NK-92 treated with Interleukin-12 subunit alpha and Interleukin-12 subunit beta, amount 100 ng/mL, for 24 hours (cell line): ENCODE measurements at regions not wholly inside any gene's neighbourhood (a gene's known extent, or its start where the extent isn't known, plus 50 kb on each side); places are given as distances from the start of the nearest gene placed in this dataset.

Experiments used
- DNase-seq: peaks from one replicate; lab custom pipeline; 2025; lab: John Stamatoyannopoulos, UW

DNA sequence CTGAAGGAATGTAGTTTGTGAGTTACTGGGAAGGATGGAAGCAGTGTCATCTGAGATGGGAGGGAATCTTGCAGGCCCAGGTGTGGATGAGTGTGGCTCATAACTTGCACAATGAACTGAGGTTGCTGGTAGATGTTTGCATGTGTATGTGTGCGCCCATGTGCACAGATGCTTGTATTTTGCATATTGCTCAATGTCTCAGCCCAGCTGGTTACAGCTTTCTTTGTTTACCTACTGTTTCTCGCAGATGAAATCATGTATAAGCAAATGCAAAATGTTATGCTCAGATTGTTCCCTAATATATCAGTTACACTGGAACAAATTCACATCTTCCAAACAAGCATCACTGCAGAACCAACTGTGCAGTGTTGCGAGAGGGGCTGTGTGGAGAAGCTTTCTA, 452.2 kb upstream of the EEF2KMT start:
- no peak for DNase-seq

DNA sequence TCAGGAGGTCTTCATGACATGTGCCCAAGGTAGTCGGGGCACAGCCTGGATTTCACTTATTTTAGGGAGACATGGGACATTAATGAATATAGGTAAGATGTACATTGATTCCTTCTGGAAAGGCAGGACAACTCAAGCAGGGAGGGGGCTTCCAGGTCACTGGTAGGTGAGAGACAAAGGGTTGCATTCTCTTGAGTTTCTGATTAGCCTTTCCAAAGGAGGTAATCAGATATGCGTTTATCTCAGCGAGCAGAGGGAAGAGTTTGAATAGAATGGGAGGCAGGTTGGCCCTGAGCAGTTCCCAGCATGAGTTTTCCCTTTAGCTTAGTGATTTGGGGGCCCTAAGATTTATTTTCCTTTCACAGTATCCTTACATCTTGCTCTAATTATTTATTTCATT, 443.8 kb upstream of the EEF2KMT start:
- DNase-seq = no peak

DNA sequence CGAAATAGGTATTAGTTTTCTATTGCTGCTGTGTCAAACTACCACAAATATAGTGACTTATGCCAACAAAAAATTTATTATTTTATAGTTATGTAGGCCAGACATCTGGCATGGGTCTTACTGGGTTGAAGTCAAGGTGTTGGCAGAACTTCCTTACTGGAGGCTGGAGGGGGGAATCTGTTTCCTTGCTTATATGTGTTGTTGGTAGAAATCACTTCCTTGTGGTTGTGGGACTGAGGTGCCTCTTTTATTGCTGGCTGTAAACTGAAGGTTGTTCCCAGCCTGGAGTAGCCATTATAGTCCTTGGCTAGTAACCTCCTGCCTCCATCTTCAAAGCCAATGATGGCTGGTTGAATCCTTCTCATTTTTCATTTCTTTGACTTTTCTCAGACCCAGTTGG, 439.8 kb upstream of the EEF2KMT start:
- DNase-seq = no peak

DNA sequence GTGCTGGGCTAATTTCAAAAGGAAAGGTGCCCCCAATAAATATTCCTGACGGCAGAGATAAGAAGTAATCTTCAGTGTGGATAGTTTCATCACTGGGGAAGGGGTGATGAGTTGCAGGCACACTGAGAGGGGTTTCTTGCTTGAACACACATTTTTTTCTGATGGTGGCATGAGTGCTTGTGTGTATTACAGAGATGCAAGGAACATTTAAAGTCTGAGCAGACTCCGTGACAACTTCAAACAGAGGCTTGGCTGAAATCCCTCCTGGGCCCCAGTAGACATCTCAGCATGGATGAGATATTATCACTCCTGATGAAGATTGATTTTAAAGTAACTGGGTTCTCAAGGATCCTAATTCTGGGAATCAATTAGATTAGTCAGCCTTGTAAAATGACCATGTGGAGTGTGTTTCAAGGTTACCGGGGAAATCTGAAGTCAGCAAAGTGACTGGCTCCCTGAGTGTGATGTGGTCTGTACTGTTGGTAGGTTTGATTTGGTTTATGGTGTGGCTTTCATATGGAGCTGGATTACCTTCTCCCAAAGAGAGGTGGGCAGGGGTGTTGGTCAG, 435.8 kb upstream of the EEF2KMT start:
- no peak for DNase-seq

DNA sequence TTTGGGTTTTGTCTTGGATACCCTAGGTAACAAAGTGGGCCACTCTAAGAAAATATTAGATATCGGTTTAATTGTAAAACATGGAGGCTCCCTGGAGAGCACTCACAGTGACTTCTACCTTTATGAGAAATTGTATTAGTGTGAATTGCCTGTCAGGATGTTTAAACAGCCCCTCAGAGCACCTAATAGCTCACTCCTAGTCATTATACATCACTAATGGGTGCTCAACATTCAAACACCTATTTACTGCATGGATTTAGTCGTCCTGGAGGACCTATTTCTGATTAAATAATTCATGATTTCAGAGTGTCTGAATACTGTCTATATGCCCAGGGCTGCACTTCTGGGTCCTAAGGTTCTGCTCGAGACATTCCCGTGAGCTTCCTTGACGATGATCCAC, 430.2 kb upstream of the EEF2KMT start:
- no peak for DNase-seq

DNA sequence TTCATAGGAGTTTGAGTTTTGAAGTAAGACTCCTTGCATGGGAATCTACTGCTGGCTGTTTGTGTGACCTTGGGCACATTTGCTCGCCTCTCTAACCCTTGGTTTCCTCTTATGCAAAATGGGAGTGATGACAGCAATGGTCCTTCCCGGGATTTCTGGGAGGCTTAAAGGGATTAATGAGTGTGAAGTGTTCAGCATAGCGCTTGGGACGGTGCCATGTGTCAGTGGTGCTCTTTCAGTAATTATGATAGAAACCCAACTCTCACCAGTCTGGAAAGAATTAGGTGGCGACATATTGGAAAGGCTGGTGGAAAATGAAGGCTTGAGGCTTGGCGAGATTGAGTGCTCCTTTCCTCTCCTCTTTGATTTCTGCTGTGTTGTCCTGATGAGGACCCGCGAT, 429.2 kb upstream of the EEF2KMT start:
- no peak for DNase-seq

DNA sequence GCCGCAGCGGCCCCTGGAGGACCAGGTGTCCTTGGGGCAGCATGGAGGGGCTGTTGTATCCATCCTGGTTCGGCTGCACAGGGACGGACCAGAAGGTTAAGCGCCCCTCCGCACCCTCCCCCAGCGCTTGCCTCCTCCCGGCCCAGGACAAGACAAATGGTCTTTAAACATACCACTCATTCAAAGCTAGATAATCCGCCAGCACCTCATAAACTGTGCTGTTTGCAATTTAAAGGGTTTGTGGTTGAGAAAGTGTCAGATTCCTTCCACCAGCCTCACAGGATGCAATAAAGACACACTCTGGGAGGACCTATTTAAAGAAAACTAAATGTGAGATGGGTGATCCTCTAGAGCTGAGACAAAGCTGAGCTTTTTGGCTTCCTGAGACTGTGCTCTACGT, 426.2 kb upstream of the EEF2KMT start:
- no peak for DNase-seq

DNA sequence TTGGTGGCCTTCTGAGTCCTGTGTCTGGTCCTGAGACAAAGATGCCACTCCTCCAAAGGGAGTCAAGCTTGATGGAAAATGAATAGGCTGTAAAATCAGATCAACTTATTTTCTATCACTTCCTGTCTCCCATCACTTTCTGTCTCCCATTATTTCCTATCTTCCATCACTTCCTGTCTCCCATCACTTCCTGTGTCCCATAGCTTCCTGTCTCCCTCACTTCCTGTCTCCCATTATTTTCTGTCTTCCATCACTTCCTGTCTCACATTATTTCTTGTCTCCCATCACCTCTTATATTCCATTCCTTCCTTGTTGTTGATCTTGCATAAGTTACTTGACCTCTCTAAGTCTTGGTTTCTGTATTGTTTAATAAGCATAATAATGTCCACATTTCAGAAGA, 418.5 kb upstream of the EEF2KMT start:
- DNase-seq = no peak

DNA sequence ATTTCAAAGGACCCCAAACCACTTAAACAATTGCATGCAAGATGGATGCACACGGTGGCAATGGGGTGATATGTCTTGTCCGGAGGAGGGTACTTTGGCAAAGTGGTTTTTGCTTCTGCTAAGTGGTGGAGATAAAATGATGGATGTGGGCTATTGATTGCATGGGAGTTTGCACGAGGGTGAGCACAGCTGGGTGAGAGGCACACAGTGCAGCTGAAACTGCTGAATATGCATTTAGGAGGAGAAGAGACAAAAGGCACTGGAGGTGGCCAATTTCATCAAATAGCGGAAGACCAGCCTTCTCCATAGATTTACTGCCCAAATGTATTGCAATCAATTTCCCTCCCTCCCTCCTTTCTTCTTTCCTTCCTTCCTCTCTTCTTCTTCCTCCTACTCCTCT, 414.4 kb upstream of the EEF2KMT start:
- no peak for DNase-seq

DNA sequence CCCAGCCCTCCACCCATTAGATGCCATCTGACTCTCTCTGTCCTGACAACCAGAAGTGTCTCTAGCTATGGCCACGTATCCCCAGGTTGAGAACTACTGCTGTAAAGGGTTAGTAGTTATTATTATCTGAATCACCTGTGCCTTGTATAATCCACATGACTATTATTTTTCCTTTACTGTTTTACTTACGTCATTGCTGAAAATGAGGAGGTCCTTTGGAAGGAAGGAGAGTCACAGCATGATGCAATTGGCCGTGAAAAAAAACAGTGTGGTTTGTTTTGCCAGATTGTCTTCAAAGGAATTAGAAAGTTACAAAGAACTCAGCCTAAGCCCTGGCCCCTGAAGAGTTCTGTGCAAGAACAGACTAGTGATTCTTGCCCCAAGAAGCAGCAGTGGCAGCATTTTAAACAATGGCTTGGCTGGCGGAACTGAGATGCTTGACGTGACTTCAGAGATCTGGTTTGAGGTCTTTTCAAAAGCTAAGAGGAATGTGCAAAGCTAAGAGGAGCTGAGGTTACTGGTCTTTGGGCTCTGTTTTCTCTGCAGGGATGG, 413.3 kb upstream of the EEF2KMT start:
- DNase-seq = no peak

DNA sequence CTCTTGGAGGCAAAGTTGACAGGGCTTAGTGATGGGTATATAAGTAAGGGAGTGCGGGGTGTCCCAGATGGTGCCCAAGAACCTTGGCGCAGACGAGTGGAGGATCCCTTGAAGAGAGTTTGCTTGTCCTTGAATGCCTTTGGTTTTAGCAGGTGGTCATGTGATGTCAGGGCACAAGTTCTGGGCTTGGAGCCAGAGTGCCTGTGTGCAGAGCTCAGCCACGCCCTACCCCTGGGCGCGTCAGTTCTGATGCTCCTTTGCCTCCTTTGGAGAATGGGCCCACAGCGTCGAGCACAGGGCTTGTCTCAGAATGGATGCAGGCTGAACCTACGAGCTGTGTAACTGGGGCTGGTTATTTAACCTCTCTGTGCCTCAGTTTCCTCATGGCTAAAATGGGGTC, 412.2 kb upstream of the EEF2KMT start:
- no peak for DNase-seq

DNA sequence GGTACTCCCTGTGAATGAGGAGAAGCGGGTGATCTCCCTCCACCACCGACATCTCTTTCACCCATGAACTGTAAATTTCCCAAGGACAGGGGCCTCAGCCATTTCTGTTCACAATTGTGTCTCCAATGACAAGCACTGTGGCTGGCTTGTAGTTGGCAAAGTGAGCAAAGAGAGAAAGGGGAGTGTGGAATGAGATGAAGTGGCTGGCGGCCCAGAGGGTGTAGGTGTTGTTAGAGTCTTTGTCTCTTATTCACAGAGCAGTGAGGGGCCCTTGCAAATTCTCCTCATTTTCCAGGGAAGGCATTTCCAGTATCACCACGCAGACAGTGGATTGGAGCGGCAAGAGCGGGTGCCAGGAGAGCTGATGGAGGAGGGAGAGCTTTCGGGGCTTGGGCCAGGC, 411.7 kb upstream of the EEF2KMT start:
- no peak for DNase-seq

DNA sequence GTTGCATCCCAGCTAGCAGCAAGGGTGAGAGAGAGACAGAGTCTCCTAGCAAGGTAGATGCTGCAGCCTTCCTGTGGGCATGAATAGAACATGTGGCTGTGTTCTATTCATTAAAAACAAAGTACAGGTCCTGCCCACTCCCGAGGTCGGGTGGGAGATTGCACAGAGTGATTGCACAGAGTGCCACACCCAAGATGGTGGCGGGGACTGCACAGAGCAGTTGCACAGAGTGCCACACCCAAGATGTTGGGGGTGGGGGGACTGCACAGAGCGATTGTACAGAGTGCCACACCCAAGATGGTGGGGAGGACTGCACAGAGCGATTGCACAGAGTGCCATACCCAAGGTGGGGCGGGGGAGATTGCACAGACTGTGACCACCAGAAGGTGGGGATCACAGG, 410.8 kb upstream of the EEF2KMT start:
- no peak for DNase-seq

DNA sequence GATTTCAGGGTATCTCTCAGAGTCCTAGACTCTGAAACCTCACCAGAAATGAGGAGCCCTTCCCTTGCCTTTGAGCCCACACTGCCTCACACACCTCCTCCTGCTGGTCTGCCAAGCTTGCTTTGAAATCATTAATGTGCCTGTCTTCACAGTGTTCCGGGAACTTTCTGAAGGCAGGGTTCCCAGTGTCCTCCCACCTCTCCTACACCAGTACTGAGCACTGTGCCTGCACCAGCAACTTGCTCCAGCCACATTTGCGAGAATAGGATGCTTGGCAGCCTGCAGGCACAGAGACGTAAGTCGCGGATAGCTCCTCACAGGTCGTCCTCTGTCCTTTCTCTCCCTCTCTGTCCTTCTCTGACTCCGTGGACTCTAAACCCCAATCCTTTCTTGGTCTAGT, 408.4 kb upstream of the EEF2KMT start:
- no peak for DNase-seq

DNA sequence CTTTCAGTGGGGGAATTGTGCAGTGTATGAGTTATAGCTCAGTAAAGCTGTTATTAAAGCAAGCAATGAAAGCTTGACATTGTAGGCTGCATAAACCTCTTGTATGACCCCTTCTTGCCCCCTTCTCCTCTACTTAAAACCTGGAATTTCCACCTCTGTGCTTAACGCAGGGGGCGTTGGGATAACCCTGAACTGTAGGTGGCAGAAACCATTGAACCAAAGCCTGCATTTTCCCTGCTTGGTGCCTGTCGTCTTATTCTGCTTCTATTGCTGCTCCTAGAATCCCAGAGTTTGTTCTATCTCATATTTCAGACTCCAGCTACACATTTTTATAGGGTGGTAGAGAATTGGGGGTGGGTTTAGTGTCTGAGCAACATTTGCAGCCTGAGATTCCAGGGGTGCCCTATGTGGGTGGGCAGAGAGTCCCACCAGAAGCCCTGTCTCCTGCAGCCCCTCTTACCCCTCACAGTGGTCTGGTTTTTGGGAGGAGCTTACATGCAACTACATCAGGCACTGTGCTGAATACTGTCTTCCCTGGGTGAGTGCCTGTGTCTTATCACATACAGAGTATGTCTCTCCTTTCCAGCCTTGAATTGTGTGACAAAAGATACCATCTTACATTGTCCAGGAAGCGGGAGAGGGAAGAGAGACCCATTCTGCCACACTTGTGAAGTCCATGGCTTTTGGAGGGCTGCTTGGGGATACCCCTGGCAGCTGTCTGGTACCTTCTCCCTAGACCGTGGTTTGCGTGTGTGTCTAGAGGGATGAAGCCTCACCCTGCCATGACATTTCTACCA, 407.7 kb upstream of the EEF2KMT start:
- DNase-seq = no peak

DNA sequence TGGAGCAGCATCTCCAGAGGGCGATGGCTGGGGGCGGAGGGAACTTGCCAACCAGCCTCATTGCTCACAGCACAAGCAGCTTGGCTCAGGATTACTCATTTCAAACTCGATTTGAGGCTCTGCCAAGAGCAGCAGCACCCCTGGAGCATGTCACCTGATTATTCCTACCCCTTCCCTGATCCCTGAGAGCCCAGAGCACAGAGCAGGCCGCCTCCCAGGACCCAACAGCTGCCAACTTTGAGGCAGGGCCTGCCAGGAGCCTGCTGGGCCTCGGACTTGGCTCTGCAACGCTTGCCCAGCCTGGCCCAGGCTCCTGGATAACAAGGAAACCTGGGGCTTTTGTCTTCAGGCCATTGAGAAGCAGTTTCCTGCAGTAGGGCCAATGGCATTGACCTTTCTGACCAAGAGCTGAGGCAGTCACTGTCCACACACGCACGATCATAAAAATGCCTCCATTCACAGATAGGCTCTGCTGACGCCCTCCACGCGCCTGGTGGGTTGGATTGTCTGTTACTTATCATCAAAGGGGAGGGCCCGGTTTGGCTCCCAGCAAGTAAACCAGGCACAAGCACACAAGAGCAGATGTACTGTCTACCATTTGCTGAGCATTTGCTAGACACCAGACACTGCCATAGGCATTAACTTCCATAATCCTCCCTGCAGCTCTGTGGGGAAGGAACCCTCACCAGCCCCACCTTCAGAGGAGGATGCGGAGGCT, 406.6 kb upstream of the EEF2KMT start:
- DNase-seq = no peak

DNA sequence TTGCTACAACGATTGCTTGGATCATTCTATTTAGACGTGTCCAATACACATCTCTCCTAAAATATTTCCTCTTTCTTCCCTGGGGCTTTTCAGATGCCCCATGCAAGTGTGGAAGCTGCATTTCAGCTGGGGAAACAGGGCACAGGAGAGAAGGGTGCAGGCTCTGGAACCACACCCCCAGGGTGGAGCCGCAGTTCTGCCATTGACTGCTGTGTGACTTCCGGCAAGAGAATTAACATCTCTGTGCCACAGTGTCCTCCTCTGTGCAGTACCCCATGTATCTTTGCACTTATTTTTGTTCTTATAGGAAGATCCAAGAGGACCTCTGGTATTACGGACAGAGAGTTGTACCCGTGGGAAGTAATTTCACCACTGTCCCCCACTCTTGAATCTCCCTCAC, 405.3 kb upstream of the EEF2KMT start:
- no peak for DNase-seq

DNA sequence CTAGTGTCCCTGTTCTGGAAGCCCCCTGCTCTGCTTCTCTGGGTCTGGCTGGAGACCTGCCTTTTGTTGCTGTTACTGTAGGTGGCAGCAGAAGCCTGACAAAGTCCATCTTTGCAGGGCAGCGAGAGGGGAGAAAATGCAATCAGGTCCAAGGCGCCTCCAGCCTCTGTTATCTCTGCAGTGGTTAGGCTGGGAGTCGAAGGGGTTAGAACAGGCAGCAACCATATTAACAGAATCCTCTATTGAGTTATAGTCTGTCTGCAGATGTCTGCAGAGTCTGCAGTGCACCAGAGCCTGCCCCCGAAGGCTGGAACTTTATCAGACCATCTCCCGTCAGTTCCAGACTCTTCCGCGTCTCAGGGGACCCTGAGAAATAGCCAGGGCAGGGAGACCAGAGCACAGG, 404.9 kb upstream of the EEF2KMT start:
- DNase-seq = no peak

DNA sequence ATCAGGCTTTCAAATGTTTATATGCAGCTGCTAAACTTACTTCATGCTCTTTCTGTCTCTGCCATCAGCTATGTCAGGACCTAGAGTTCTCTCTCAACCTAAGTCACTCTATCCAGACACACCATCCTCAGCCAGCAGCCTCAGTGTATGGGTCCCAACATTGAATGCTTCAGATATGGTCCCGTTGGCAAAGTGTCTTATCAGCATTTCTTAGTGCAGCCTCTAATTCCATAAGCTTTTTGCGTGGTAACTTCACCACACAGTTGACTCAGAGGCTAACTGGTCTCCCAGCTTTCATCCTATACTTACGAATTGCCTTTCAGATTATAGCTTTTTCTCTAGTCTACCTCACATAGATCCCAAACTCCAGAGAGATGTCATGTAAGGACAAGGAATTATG, 402.9 kb upstream of the EEF2KMT start:
- DNase-seq = no peak

DNA sequence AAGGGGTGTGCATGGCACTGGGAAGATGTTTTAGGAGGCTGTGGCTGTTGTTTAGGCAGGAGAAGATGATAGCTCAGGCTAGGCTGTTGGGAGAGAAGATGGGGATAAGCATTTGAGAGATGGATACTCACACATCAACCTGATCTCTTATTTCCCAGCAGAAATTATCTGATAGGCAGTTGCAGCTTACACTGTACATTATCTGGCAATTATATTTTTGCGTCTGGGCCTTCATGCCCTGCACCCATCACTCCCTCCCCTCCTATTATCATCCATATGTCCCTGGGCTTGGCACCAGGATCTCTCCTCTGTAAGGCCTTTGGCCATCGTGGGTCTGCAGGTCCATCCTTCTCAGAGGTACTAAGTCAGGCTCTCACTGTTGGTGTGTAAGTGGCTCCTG, 401.0 kb upstream of the EEF2KMT start:
- no peak for DNase-seq

DNA sequence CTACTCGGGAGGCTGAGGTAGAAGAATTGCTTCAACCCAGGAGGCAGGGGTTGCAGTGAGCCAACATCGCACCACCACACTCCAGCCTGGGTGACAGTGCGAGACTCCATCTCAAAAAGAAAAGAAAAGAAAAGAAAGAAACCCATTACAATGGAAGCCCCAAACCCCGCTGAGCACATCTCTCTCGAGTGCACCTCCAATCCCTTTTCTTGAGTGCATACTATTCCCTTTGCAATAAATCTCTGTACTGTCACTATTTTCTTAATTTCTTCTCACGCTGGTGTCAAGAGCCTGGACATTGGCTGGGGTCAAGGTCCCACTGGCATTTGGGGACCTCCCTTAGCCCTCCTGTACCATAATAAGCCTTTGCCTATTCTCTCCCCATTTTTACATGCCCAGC, 398.4 kb upstream of the EEF2KMT start:
- DNase-seq = no peak

DNA sequence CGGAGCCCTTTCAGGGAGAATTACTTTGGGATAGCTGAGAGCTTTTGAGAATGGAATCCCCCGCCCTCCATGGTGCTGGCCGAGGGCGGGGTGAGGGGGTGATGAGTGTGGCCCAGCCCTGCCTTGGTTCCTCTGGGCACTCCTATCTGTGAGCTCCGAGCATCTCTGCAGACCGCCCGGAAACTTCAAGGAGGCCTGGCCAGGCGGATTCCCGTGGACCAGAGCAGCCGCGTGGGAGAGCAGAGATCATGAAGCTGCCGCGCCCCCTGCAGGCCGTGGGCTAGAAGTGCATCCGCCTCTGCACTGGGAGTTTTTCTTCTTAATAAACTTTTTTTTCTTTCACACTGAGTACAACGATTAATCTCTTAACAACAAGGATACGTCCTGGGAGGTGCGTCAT, 392.9 kb upstream of the EEF2KMT start:
- DNase-seq = no peak

DNA sequence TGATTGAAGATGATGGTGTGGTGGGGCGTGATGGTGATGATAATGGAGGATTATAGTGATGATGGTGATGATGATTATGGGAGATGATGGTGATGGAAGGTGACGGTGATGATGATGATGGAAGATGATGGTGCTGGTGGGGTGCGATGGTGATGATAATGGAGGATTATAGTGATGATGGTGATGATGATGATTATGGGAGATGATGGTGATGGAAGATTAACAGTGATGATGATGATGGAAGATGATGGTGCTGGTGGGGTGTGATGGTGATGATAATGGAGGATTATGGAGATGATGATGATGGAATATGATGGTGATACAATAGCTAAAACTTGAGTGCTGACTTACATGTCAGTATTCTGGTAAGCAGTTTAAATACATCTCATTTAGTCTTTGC, 391.0 kb upstream of the EEF2KMT start:
- DNase-seq = no peak
